AG10803 (cell line): ENCODE measurements at regions not wholly inside any gene's neighbourhood (a gene's known extent, or its start where the extent isn't known, plus 50 kb on each side); places are given as distances from the start of the nearest gene placed in this dataset.
A peak's percentile ranks its signal among the peaks of the same experiment; 100 is the strongest.
"Not testable (repeated sequence)": the region's sequence is repeated elsewhere in the genome, so short reads cannot be mapped to it uniquely, and the experiment has no call there.

ENCODE experiments used
- DNase-seq: peaks from one replicate; pipeline ENCODE4 v3.0.0; 2010; ENCODE audit warnings: low read depth
- H3K4me3 ChIP-seq: 2 replicates; pipeline ENCODE4 v1.5.1; 2011; ENCODE audit warnings: mild to moderate bottlenecking, low read length, control low read depth
- TF ChIP-seq, protein P1 (sequence below): conservative IDR thresholded peaks from 2 replicates; pipeline ENCODE4 v1.5.1; 2011; ENCODE audit warnings: mild to moderate bottlenecking, low read length, control low read depth, inconsistent platforms

DNA sequence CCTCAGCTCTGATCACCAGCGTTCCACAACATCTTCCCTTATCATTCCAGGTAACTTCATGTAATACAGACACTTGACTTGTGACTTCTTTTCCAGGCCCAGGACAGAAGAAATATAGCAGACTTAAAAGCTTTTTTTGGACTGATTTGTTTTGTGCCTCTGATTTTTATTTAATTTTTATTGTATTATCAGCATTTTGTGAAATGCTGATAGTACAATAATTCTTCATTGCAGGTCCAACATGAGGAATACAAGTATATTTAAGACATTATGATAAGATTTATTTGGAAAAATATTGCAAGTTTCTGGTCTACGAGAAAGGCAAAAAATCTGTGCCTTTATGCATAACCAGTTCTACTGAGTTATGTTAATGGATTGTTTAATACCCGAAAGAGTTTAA lies 94.5 kb upstream of the THUMPD2 start:
- H3K4me3 ChIP-seq = no peak overlapping the region
- DNase-seq = no peak
- TF ChIP-seq, protein P1, sequence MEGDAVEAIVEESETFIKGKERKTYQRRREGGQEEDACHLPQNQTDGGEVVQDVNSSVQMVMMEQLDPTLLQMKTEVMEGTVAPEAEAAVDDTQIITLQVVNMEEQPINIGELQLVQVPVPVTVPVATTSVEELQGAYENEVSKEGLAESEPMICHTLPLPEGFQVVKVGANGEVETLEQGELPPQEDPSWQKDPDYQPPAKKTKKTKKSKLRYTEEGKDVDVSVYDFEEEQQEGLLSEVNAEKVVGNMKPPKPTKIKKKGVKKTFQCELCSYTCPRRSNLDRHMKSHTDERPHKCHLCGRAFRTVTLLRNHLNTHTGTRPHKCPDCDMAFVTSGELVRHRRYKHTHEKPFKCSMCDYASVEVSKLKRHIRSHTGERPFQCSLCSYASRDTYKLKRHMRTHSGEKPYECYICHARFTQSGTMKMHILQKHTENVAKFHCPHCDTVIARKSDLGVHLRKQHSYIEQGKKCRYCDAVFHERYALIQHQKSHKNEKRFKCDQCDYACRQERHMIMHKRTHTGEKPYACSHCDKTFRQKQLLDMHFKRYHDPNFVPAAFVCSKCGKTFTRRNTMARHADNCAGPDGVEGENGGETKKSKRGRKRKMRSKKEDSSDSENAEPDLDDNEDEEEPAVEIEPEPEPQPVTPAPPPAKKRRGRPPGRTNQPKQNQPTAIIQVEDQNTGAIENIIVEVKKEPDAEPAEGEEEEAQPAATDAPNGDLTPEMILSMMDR = no peak

DNA sequence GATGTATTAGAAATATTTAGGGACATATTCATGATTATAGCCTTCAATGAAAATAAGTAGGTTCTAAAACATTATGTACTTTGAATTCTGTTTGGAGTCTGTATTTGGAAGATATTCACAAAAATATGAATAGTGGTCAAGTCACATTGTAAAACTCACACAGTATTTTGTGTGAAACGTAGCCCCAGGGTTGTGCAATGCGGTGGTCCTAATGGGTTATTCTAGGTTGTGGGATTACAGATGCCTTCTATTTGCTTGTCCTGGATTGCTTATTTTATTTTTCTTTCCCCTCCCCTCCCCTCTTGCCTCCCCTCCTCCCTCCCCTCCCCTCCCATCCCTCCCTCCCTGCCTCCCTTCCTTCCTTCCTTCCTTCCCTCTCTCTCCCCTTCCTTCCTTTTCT lies 93.7 kb upstream of the THUMPD2 start:
- TF ChIP-seq, protein P1 = no peak
- DNase-seq = no peak
- no peak overlapping the region for H3K4me3 ChIP-seq

DNA sequence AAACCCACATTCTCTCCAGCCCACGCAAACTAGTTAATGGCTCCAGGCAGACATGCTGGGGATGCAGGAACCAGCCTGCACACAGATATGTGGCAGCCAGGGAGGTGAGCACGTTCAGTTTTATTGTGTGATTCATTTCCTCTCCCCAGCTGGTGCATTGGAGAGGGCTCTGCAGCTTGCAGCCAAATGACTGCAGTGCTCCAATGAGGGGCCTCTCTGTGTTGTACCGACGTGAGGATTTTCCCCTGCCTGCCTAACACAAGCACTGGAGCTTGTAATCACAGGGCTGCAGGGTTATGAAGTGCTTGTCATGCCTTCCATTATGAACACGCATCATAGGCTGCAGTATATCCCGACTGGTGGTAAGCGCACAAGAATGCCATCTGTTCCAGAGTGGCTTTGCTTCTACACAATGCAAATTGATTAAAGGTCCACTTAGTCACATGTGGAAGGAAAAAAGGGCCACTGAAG lies 92.3 kb upstream of the THUMPD2 start:
- TF ChIP-seq, protein P1 = no peak
- DNase-seq = peak; percentile 92
- no peak overlapping the region; the same call in 1 of the 2 replicates for H3K4me3 ChIP-seq

DNA sequence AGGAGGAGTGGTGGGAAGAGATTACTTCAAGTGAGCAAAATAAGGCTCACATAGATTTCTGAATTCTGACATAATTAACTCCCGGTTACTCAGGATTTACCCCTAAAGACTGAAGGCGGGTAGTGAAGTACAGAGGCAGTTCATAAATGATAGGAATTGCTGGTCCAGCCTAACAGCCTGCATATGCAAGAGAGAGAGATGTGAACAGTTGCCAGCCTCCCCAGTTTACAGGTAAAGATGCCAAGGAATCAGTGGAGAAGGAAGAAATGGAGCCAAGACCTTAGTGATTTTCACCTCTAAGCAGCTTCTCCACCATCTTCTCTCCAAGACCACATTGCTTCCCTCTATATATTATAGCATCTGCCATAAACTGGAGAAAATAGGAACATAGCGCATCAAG lies 91.8 kb upstream of the THUMPD2 start:
- no peak for DNase-seq
- no peak overlapping the region for H3K4me3 ChIP-seq
- TF ChIP-seq, protein P1 = no peak

DNA sequence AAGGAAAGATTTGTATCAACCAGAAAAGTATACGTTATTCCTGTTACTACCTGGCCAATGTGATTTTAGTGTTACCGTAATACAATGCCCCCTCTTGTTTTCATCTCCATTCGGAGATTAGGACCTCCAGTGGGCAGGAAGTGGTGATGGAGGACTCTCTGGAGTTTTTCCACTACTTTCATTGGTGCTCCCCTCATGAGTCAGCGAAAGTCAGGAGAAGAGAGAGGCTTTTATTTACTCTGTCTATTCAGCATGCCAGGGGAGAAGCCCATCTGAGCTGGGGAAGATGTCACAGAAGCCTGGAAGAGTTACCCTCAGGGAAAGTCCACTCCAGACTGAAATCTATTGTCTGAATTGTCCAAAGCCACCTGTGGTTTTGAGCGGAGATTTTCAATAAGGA lies 88.2 kb upstream of the THUMPD2 start:
- H3K4me3 ChIP-seq = no peak overlapping the region
- DNase-seq = no peak
- TF ChIP-seq, protein P1 = no peak

DNA sequence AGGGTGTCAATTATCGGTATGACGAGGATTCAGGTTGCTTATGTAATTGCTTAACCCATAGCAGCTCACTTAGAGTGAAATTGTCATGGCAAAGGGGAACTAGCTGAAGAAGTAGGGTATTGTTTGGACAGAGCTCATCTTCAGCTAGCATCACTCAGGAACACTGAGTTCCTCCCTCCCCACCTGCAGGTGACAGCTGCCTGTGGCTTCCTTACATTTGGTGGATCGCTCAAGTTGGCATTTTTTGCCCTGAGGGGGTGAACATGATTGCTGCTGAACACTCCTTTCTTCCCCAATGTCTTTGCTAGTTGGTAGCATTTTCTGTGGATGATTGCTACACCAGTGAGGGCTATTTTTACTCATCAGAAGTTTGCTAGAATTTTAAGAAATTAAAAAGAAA lies 86.7 kb upstream of the THUMPD2 start:
- TF ChIP-seq, protein P1 = no peak
- no peak for DNase-seq
- H3K4me3 ChIP-seq = no peak overlapping the region

DNA sequence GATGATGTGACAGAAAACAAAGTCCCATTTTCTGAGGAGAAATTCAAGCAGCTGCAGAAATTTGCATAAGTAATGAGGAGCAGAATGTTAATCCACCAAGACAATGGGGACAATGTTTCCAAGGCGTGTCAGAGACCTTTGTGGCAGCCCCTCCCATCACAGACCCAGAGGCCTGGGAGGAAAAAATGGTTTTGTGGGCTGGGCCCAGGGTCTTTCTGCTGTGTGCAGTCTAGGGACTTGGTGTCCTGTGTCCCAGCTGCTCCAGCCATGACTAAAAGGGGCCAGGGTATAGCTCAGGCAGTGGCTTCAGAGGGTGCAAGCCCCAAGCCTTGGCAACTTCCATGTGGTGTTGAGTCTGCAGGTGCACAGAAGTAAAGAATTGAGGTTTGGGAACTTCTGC lies 84.6 kb upstream of the THUMPD2 start:
- H3K4me3 ChIP-seq, DNase-seq: not testable (repeated sequence)

DNA sequence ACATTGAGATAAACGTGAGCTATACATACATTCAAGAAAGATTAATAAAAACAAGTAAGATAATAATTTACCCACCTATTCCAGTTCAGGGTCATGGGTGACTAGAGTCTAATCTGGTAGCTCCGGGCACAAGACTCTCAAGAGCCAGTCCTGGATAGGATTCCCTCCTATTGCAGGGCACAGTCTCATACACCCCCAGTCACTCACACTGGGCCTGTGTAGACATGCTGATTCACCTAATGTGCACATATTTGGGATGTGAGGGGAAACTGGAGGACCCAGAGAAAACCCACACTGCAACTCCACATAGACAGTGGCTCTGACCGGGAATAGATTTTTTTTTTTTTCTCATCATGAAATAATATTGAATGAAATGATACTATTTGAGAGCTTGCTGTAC lies 81.5 kb upstream of the THUMPD2 start:
- H3K4me3 ChIP-seq = no peak overlapping the region
- TF ChIP-seq, protein P1 = no peak
- DNase-seq = no peak
